DOHH2 (cell line): ENCODE measurements at regions not wholly inside any gene's neighbourhood (a gene's known extent, or its start where the extent isn't known, plus 50 kb on each side); places are given as distances from the start of the nearest gene placed in this dataset.

Experiments
- H3F3A ChIP-seq: fragments of 200-600 bp; sonication (generic), shearing (Covaris generic); 2 replicates; pipeline ENCODE4 v1.6.0; 2016; ENCODE audit warnings: antibody characterized with exemption, mild to moderate bottlenecking; ENCODE audit not compliant: control insufficient read depth, insufficient read depth
- H3K27ac ChIP-seq: fragments of 200-600 bp; sonication (generic); 2 replicates; pipeline ENCODE4 v1.5.1; 2014; ENCODE audit warnings: low read depth, mild to moderate bottlenecking, low read length, moderate library complexity
- H3K27me3 ChIP-seq: fragments of 200-600 bp; sonication (generic); 2 replicates; pipeline ENCODE4 v1.6.1; 2014; ENCODE audit warnings: mild to moderate bottlenecking, low read length, mixed read lengths; ENCODE audit not compliant: control insufficient read depth
- H3K36me3 ChIP-seq: fragments of 200-600 bp; sonication (generic); 2 replicates; pipeline ENCODE4 v1.6.1; 2014; ENCODE audit warnings: mild to moderate bottlenecking, low read length, moderate library complexity, mixed read lengths; ENCODE audit not compliant: control insufficient read depth
- H3K4me1 ChIP-seq: fragments of 200-600 bp; sonication (generic); 2 replicates; pipeline ENCODE4 v1.6.1; 2014; ENCODE audit warnings: mild to moderate bottlenecking, low read length, mixed read lengths; ENCODE audit not compliant: control insufficient read depth
- H3K4me2 ChIP-seq: fragments of 200-600 bp; sonication (generic); 2 replicates; pipeline ENCODE4 v1.6.0; 2014; ENCODE audit warnings: mild to moderate bottlenecking, low read length, moderate library complexity
- H3K4me3 ChIP-seq: fragments of 200-600 bp; sonication (generic); 2 replicates; pipeline ENCODE4 v1.5.1; 2014; ENCODE audit warnings: mild to moderate bottlenecking, low read length, mixed read lengths
- H3K79me2 ChIP-seq: fragments of 200-600 bp; sonication (generic); 2 replicates; pipeline ENCODE4 v1.6.1; 2014; ENCODE audit warnings: mild to moderate bottlenecking, low read length, mixed read lengths; ENCODE audit not compliant: control insufficient read depth
- H3K9me2 ChIP-seq: fragments of 200-600 bp; sonication (generic); replicated peaks from 2 replicates; pipeline ENCODE4 v1.6.1; 2014; ENCODE audit warnings: mild to moderate bottlenecking, low read length, mixed read lengths; ENCODE audit not compliant: control insufficient read depth
- H3K9me3 ChIP-seq: fragments of 200-600 bp; sonication (generic); 2 replicates; pipeline ENCODE4 v1.6.1; 2014; ENCODE audit warnings: antibody characterized with exemption, low read length, mixed read lengths; ENCODE audit not compliant: control insufficient read depth, insufficient read depth
- H4K20me1 ChIP-seq: fragments of 200-600 bp; sonication (generic); 2 replicates; pipeline ENCODE4 v1.6.0; 2014; ENCODE audit warnings: low read depth, mild to moderate bottlenecking, antibody characterized with exemption, low read length, moderate library complexity; ENCODE audit not compliant: control insufficient read depth, insufficient read depth
- CTCF ChIP-seq: fragments of 200-600 bp; sonication (generic); IDR thresholded peaks from one replicate; pipeline ENCODE4 v1.5.1; 2014; ENCODE audit warnings: antibody characterized with exemption, mild to moderate bottlenecking, low read depth, low read length; ENCODE audit not compliant: poor library complexity, severe bottlenecking
- EZH2phosphoT487 ChIP-seq: fragments of 200-600 bp; sonication (generic); IDR thresholded peaks from 2 replicates; pipeline ENCODE4 v1.6.1; 2017; ENCODE audit warnings: borderline replicate concordance, mild to moderate bottlenecking, antibody characterized with exemption, low read length, moderate library complexity, mixed read lengths

- Histone ChIP-seq H3K27ac (no peak overlapping the region), H3K4me3 (no peak overlapping the region), H4K20me1 (no peaks in the 10 kb centered on the region), H3K9me2 (no peaks in the 10 kb centered on the region), H3F3A (no peaks in the 10 kb centered on the region), H3K79me2 (no peaks in the 10 kb centered on the region), H3K27me3 (no peaks in the 10 kb centered on the region), H3K9me3 (no peaks in the 10 kb centered on the region), H3K4me1 (no peaks in the 10 kb centered on the region), H3K4me2 (no peak overlapping the region), H3K36me3 (no peaks in the 10 kb centered on the region)
- TF ChIP-seq EZH2phosphoT487 (no peak), CTCF (no peak)
Observed at GRCh38 chrX:129239371-129239770, 283.9 kb downstream of the SMARCA1 start.

- TF ChIP-seq CTCF (no peak), EZH2phosphoT487 (no peak)
- Histone ChIP-seq H3K27me3 (no peaks in the 10 kb centered on the region), H3F3A (no peaks in the 10 kb centered on the region), H3K36me3 (no peaks in the 10 kb centered on the region), H3K9me2 (no peaks in the 10 kb centered on the region), H3K79me2 (no peaks in the 10 kb centered on the region), H4K20me1 (no peaks in the 10 kb centered on the region), H3K4me1 (no peaks in the 10 kb centered on the region), H3K27ac (no peak overlapping the region), H3K4me3 (no peak overlapping the region), H3K9me3 (no peaks in the 10 kb centered on the region), H3K4me2 (no peak overlapping the region)
Observed at GRCh38 chrX:129238011-129238410, 285.3 kb downstream of the SMARCA1 start.

GRCh38 chrX:129235903-129236302, 287.4 kb downstream of the SMARCA1 start:
- H3K9me3 ChIP-seq: no peaks in the 10 kb centered on the region
- H3K4me2 ChIP-seq: no peak overlapping the region
- H3K4me3 ChIP-seq: no peak overlapping the region
- no peak overlapping the region for H3K27ac ChIP-seq
- H3K4me1 ChIP-seq: no peaks in the 10 kb centered on the region
- no peaks in the 10 kb centered on the region for H3K36me3 ChIP-seq
- no peaks in the 10 kb centered on the region for H3K27me3 ChIP-seq
- H4K20me1 ChIP-seq: no peaks in the 10 kb centered on the region
- no peaks in the 10 kb centered on the region for H3F3A ChIP-seq
- TF ChIP-seq EZH2phosphoT487 (no peak), CTCF (no peak)
- H3K9me2 ChIP-seq: no peaks in the 10 kb centered on the region
- H3K79me2 ChIP-seq: no peaks in the 10 kb centered on the region

GRCh38 chrX:129233786-129234185, 289.5 kb downstream of the SMARCA1 start:
- H3K36me3 ChIP-seq: no peaks in the 10 kb centered on the region
- H4K20me1 ChIP-seq: no peaks in the 10 kb centered on the region
- H3K9me2 ChIP-seq: no peaks in the 10 kb centered on the region
- TF ChIP-seq CTCF: no peak
- TF ChIP-seq EZH2phosphoT487: no peak
- H3K27ac ChIP-seq: no peak overlapping the region
- no peak overlapping the region for H3K4me2 ChIP-seq
- no peaks in the 10 kb centered on the region for H3K9me3 ChIP-seq
- no peaks in the 10 kb centered on the region for H3K4me1 ChIP-seq
- no peaks in the 10 kb centered on the region for H3K27me3 ChIP-seq
- H3K4me3 ChIP-seq: no peak overlapping the region
- H3F3A ChIP-seq: no peaks in the 10 kb centered on the region
- no peaks in the 10 kb centered on the region for H3K79me2 ChIP-seq
